NCI-H510A treated with DMSO at 0.1 percent for 48 hours (cell line): ENCODE measurements at regions not wholly inside any gene's neighbourhood (a gene's known extent, or its start where the extent isn't known, plus 50 kb on each side); places are given as distances from the start of the nearest gene placed in this dataset.
A peak's percentile ranks its signal among the peaks of the same experiment; 100 is the strongest.
"Not testable (repeated sequence)": the region's sequence is repeated elsewhere in the genome, so short reads cannot be mapped to it uniquely, and the experiment has no call there.

Experiments used
- DNase-seq: peaks from one replicate; lab custom pipeline; 2025; lab: John Stamatoyannopoulos, UW

DNA sequence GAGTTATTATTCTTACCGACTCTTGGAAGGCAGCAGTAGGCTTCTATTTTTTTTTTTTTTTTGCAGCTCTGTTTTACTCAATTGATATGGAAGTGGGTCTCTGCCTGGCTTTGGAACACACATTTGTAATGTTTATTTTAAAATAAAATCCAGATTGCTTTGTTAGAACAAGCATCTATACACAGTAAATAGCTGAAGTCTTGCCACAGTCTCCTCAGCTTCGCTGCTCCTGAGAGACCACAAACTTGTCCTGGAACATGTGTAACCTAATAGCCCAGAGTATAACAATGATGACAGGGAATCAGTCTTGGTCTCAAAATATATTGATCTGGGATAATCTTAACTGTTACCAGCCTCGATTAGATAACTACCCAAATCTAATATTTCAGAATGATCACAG lies 299.8 kb upstream of the NOX3 start:
- DNase-seq, result no peak

DNA sequence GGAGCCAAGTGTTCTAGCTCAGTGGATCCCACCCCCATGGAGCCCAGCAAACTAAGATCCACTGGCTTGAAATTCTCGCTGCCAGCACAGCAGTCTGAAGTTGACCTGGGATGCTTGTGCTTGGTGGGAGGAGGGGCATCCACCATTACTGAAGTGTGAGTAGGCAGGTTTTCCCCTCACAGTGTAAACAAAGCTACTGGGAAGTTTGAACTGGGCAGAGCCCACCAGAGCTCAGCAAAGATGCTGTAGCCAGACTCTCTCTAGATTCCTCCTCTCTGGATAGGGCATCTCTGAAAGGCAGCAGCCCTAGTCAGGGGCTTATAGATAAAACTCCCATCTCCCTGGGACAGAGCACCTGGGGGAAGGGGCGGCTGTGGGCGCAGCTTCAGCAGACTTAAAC lies 293.1 kb upstream of the NOX3 start:
- DNase-seq, result not testable (repeated sequence)

DNA sequence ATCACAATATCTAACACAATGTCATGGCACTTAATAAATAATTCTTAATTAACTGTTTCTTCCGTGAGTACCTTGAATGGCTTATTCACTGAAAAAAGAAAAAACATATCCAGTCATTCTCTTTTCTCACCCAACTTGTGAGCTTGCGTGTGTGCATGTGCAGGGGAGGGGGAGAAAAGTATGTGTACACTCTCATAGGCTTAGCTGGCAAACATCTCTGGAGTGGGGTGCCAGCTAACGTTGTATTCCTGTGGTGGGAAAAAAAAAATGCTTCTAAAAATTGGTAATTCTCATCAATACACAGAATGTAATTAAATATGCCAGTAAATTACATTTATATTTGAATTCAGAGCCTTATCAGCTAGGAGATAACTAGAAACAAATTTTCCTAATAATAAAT lies 291.9 kb upstream of the NOX3 start:
- DNase-seq, result no peak

DNA sequence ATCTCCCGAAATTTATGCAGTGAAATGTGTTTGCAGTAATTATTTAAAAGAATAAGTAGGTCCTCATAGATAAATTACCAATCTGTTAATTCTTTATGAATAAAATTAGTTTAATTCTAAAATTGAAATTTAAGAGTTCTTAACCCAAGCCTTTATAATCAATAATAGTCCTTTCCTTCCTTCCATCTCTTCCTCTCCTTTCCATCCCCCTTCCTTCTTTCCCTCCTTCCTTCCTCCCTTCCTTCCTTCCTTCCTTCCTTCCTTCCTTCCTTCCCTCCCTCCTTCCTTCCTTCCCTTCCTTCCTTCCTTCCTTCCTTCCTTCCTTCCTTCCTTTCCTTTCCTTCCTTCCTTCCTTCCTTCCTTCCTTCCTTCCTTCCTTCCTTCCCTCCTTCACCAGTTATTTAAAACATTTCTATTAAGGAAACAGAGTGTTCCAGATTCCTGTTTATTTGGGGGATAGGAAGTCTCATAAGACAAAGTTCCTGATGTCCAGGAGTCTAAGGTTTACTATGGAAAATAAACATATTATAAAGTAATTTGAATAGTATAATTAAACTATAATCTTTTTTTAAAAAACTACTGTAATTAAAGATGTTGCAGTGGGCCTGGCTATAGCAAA lies 285.3 kb upstream of the NOX3 start:
- DNase-seq, result no peak

DNA sequence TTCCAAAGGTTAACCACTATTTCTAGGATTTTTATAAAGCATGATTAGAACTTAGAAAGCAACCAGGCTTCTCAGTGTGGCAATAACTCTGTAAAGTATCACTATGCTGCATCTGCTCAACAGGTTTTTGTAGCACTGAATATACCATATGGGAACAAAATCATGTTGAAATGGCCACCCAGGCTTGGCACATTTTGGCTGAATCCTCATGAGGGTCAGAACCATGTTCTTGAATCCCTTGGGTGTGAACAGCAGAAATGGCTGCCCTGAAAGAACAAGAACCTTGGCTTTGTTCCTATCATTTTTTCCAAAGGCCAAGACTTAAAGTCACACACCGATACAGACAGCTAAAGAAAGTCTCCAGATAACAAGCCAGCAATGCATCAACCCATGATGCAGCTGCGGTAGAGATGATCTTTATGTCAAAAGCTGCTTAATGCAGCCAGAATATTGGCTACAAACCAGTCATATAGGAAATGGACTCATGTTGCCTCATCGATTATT lies 283.0 kb upstream of the NOX3 start:
- no peak for DNase-seq

DNA sequence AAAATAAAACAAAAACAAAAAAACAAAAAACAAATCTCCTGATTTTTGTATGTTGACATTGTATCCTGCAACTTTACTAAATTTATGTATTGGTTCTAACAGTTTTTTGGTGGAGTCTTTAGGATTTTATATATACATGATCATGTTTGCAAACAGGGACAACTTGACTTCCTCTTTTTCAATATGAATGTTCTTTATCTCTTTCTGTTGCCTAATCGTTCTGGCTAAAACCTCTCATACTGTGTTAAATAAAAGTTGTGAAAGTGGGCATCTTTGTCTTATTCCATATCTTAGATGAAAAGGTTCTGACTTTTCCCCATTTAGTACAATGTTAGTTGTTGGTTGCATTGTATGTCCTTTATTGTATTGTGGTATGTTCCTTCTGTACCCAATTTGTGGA lies 261.7 kb upstream of the NOX3 start:
- DNase-seq, result no peak

DNA sequence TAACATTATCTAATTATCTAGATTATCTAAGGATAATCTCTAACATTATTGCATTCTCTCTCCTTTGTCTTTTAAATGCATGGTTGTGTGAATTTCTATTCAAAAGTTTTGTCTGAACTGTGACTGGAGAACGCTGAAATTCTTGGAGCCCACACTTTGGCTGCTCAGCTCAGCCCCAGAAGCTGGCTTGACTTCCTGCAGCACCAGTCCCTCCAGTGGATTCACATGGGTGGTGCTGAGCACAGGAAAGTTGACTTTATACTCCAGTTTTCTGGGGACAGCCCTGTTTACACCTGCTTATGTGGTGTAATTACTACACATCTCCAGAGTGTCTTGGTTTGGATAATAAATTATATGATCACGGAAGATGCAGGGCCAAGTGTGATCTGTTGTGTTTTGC lies 255.1 kb upstream of the NOX3 start:
- no peak for DNase-seq

DNA sequence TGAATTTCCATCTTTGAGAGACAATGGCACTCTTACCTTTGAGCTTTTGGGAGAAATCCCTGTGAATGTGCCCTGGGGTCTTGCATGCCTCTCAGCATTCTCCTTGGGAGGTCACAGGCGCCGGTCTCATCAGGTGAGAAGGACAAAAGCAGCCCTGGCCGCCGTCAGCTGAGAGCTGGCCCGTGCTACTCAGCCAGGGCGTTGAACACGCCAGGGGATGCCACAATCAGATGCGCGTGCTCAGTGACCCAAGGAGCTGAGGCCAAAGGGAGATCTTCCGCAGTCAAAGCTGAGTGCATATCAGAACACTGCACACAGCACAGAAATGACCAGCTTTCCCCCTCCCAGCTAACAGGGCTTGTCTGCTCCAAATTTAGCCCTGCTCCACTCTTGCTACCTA lies 253.6 kb upstream of the NOX3 start:
- no peak for DNase-seq

DNA sequence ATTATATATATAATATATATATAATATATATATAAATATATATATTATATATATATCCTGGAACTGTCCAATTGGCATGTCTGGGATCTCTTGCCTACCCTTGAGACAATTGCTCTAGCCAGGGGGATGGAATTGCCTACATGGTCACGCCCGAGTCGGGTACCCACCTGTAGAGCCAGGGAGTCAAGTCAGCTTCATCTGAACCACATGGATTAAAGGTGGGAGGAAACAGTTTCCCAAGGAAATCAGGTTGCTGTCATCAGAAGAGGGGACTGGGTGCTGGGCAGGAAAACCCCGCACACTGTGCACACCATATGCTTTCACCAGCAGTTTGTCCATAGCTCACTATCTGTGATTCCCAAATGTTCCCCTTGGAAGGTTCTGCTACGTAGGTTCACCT lies 252.5 kb upstream of the NOX3 start:
- no peak for DNase-seq

DNA sequence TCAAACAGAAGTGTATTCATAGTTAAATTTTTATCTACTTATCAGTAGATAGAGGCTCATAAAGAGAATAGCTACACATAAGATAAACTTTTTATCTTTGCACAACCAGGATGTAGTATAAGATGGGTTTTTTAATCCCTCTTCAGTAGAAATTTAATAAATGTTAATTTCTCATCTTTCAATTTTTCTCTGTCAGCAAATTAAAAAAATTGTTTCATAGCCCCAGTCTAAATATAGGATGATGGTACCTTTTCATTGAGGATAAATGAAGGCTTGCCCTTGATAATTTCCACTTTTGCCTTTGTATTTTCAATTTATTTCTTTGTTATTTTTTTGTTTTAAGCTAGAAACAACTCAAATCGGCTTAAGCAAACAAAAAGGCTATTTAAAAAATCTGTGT lies 251.2 kb upstream of the NOX3 start:
- no peak for DNase-seq

DNA sequence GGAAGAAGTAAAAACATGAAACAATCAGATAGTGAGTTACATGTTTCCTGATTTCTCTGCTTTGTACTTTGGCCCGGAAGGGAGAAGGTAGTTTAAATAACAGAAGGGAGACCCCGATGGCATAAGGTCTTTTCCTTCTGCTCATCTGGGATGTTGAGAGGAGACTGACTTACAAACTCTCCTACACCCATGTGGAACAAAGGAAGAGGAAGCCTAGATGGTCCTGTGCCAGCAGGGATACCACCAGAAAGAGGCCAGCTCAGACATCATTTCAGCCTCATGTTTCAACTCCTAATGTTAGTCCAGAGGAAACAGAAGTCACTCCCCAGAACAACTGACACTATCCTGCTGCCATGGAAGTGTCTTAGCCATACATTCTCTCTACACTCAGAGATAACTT lies 250.7 kb upstream of the NOX3 start:
- DNase-seq, result no peak

DNA sequence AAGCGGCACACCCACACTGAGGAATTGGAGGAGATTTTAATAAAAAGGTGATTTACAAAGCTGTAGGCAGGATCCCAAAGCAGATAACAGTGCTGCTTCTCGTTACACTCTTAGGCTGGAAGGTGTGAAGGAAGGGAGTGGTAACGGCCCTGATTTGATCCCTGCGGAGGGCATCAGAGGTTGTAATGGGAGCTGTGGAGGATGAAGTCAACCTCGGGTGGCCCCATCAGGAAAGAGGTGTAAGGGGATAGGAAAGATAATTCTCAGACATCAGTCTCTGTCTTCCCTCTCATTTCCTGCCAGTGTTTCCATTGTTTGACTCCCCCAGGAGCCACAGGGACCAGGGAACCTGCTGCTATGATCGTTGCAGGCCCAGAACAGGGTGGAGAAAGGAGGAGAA lies 245.7 kb upstream of the NOX3 start:
- DNase-seq, result no peak

DNA sequence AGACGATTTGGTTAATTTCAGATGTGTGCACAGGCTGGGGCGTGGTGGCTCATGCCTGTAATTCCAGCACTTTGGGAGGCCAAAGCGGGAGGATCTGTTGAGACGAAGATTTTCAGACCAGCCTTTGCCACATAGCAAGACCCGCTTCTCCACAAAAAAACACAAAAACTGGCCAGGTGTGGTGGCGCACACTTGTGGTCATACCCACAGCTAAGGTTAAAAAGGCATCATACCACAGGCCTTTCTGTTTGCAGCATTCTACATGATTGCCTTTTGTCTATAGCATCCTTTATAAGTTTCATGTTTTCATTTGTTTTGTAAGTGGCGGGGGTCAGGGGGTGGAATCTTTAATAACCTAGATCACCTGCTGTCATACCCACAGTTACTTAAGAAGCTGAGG lies 239.9 kb upstream of the NOX3 start:
- DNase-seq, result no peak

DNA sequence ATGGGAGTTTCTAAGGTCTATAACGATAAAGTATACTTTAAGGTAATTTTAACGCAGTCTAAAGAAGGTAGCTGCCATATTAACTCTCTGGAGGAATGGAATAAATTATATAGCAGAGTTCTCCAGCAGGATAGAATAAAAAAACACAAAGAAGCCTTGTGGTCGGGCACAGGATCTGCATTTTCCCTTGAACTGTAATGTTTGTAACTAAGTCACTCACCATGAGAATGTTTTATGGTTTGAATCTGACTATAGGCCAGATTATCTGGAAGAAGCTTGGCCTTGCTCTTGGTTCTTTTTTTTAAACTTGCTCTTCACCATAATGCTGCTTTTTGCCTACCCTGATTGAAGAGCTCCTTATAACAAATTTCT lies 238.8 kb upstream of the NOX3 start:
- no peak for DNase-seq

DNA sequence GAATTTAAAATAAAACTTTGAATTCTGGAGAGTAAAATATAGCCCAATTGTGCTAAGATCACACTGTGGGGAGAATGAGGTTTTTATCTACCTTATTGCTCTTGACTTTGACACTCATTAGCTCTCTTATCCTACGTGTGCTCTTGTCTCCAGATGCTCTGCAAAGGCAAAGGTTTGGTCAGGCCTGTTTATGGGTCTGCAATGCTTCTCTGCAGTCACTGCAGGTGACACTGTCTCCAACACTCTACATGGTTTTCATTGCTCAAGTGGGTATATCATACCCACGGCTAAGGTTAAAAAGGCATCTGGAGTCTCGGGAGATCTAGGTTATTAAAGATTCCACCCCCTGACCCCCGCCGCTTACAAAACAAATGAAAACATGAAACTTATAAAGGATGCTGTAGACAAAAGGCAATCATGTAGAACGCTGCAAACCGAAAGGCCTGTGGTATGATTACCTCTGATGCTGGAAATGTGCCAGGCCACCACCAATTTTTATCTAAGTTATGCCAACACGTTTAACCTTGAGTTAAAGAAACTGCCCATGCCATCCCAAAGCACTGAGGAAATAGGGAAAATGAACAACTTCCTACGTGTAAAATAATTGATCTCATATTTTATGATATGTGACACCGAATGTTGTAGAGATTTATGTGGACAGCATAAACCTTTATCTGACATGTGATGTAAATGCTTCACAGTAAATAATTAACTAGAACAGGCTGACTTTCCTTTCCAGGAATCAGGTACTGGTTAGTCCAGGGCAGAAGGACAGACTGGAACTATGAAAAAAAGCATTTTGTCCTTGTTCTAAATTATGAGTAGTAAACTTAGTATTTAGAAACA lies 238.2 kb upstream of the NOX3 start:
- DNase-seq, result peak; percentile 34

DNA sequence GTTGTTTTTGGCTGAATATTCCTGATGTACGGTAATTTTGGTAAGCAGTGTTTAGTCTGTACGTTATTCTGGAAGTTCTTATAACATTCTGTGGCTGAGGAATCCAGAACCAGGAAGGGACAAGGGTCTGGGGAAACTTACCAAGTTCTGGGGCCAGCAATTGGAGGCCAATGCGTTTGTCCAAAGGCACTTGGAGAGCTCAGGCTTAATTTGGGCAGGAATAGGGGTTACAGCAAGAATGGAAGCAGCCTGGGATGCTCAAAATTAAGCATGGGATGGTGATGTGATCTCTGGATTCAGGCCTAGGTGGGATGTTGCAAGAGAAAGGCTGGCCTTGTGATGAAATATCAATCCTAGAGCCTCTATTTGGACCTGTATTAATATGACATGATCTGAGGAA lies 235.2 kb upstream of the NOX3 start:
- no peak for DNase-seq

DNA sequence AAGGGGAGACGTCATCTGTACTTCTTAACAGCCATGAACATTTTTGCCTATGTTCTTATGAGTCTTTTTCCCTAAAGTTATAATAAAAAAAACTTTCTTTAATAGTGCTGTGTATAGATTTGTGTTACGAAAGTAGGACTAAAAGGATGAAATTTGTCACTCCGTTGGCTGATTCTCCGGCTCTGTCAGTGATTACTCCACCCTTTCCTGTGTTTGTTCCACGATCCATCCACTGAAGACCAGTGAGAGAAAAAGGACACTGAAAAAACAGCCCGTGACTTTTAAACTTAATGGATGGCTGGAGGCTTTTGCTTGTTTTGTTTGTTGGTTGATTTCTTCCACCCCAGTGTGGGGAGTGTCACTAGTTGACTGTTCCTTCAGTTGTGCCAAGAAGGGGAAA lies 232.0 kb upstream of the NOX3 start:
- no peak for DNase-seq

DNA sequence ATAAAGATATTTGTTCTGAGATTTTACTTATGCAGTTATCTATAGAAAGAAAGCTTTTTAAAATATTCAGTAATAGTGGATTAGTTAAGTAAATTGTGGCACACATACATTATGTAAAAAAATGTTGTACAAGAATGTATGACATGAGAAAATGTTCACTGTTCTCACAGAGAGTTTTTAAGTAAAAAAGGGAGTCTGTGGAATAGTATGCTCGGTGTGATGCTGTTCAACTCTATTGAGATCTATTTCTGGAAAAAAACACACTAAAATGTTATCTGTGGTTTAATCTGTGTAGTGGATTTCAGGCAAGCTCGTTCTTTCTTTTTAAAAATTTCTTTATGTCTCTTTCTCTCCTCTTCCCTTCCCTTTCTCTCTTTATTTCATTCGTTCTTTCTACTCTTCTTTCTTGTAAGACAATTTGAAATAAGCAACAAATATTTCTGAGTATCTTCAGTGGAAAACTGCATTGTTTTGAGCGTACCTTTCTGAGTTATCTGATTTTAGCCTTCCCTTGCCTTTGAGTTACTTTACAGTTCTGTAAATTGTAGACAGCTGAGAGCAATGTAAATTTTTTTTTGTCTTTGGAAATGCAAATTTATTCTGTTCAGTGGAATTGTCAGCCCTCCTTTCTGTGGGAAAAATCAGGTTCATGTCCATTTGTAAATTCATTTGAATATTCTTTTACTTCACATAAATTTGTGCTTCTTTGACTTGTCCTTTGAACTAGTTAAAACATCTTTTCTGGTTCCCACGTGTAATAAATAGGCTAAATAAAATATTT lies 229.0 kb upstream of the NOX3 start:
- no peak for DNase-seq

DNA sequence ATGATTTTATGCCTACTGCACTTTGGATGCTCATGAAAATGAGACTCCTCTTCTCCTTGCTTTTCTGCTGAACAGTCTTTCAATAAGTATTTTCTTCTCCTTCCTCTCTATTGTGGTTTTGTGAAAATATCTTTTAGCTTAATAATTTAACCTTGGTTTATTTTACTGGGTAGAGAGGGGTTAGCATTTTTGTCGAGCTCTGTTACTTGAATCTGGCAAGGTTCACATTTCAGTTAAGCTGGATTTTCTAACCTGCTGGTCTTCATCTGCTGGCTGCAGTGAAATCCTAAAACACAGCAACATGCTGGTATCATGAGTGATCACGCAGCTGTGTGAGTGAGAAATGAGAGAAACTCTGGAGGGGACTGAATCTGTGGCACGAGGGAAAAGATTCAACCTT lies 222.7 kb upstream of the NOX3 start:
- no peak for DNase-seq

DNA sequence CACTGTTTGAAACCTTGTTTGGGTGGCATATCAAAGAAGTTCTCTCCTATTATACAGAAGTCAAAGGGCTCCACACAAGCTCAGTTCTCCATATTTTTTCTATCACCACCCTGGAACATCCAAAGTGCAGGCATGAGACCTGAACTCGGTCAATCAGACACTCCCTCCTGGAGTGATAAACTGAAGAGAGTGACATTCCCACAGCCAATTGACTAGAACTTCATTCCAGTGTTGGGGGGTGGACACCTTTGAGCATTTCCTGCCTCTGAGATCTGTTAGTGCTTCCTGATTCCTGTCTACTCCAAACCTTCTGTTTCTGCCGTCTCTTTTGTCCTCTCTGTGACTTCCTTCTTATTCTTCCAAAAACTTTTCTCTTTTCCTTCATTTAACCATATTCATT lies 220.7 kb upstream of the NOX3 start:
- DNase-seq, result no peak

DNA sequence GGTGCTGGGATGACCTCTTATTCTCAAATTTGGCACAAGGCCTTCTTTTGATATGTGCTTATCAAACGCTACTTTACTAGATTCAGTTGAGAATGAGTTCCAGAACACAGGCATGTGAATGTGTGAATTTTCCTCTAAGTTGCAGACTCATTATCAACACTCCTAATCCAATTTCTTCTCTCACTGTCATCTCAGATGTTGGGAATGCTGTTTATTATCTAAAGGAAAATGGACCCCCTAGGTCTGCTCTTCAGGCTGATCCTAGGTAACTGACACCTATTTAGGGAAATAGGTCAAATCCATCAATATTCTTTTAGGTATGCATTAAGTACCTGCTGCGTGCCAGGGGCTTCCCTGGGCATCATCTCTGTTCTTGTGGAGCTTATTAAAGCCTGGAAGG lies 215.0 kb upstream of the NOX3 start:
- DNase-seq, result no peak

DNA sequence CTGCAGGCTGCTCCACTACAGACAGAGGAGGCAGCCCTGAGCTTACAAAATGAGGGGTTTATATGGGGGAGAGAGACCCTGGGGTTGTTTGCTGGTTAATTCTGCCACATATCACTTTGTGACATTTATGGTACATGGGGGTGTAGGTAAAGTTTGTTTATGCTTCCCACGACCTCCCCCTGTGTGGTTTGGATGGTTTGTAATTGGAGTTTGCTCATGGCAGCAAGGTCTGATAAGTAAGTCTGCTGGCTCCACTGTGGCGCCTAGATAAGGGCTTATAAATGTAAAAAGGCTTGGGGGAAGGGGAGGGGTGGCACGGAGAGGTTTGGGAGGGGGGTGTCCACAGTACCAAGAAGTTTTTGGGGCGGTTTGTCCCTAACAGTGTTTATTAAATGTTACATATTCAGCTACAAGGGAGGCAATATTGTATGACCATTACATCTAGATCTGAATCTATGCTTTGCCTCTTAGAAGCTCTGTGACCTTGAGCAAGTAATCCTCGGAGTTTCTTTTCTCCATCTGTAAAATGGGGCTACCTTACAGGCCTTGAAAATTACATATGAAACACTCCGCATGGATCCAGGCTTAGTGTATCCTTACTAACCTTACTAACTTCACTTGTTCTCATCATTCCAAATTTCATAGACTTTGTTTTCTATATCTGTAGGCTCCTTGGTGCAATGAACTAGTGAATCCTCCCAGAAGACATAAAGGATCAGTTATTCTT lies 204.8 kb upstream of the NOX3 start:
- no peak for DNase-seq
